GM18870 (cell line): ENCODE measurements at regions not wholly inside any gene's neighbourhood (a gene's known extent, or its start where the extent isn't known, plus 50 kb on each side); places are given as distances from the start of the nearest gene placed in this dataset.
"Not testable (repeated sequence)": the region's sequence is repeated elsewhere in the genome, so short reads cannot be mapped to it uniquely, and the experiment has no call there.

Experiments
- ATAC-seq: cut with Tn5 transposase; IDR thresholded peaks from one replicate; pipeline ENCODE4 v1.9.1; 2021; ENCODE audit warnings: moderate library complexity; ENCODE audit not compliant: unreplicated experiment

DNA sequence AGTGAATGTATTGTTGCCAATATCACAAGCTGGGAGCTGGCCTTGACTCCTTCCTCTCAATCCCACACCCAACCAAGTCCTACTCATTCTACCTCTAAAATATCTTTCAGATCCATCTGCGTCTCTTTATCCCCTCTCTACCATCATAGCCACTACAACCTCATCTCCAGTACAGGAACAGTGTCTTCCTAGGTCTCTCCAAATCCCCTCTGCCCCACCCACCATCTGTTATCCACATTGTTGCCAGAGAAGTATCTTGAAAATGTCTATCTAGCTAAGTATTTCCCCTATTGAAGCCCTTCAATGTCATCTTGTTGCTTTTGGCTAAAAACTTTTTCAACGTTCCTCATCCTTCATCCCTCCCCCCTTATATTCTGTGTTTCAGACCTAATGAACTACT lies 244.7 kb downstream of the C12orf75 start:
- ATAC-seq = no peak

DNA sequence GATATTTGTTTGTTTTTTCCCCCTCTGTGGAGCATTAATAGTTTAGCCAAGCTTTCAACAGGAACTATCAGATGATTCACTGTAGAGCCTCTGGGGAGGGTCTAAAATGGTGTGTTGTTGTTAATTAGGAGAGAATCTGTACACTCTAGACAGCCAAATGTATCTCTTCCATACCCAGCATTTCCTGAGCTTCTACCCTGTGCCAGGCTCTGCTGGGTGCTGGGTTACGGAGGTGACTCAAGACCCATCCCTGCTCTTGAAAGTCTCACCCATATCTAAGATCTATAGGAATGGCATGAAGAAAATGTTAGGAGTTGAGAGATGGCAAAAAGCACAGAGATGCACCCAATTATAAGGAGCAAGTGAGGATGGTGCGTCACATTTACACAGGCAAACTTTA lies 245.8 kb downstream of the C12orf75 start:
- ATAC-seq = no peak

DNA sequence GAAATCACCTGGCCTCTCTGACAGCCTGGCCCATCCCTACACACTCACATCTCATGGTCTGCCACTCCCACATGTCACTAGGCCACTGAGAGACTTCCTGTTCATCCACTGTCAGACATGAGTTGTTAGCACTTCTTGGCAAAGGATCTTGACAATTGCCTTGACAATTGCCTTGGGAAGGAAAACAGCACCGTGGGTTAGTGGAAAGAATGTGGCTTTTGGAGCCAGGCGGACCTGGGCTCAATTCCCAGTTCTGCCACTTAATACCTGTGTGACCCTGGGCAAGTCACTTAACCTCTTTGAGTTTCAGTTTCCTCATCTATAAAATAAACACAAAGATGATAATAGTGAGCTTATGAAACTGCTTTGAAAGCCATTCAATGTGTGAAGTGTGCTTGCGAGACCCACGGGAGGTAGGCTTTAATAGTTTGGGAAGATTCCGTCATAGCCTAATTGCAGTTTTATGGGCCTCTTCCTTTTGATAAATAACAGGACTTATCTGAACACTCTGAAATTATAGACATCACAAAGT lies 250.4 kb downstream of the C12orf75 start:
- ATAC-seq = no peak

DNA sequence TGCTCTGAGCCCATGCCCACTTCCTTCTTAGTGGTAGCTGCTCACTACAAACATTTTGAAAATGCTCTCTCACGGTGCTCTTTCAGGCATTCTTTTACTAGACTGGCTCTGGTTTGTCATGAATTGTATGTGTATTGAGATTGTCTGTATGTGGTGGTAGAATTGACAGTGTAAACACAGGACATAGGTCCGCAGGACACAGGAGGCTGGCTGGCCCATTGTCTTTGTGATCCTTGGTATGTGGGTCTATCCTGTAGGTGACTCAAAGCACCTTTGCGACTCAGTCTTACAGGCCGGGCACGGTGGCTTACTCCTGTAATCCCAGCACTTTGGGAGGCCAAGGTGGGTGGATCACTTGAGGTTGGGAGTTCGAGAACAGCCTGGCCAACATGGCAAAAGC lies 250.9 kb downstream of the C12orf75 start:
- ATAC-seq = no peak

DNA sequence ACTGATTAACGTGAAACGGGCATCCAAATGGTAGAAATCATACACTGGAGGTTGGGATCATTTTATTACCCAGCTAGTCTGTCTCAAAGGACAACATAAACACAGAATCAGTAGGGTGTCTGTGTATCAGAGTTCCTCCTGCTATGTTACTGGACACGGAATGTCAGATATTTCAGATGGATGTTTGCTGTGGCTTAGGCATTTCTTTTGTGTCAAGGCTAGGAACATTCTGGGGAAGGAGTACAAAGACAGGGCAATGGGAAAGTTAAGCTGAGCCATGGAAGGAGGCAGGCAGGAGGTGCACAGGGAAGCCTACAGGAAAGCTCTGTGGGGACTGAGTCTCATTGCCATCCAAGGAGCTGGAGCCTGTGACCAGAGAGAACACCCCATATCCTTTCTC lies 254.6 kb downstream of the C12orf75 start:
- no peak for ATAC-seq

DNA sequence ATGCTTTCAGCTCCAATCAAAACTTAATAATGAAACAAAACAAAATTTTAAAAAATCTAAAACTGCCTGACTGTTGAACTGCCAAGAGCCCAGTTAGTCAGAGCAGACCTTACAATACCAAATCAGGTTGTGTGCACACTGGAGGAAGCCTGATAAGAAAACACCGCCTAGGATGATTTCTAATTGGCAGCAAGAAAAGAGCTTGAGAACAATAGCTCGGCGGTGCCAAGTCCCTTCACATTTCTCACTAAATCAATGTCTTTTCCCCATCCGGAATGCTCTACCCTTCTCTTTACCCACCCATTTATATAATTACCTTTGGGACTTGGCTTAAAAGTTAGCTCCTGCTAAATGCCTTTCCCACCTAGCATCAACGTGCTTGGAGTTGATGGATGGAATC lies 256.7 kb downstream of the C12orf75 start:
- no peak for ATAC-seq

DNA sequence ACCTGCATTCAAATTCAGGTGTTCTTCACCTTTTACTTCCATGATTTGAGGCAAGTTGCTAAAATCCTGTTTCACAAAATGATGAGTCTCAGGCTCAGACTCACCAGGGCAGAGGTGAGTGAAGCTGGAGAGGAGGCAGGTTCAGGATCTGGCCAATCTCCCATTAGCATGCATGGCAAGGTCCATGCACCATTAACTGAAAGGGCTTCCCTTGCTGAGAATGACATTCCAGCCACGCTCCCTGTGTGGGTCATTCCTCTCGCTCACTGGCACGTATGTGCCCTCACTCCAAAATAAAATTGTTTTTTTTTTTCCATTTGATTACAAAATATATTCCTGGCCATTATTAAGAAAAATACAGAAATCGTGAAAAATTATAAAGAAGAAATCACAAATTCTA lies 257.6 kb downstream of the C12orf75 start:
- ATAC-seq = no peak

DNA sequence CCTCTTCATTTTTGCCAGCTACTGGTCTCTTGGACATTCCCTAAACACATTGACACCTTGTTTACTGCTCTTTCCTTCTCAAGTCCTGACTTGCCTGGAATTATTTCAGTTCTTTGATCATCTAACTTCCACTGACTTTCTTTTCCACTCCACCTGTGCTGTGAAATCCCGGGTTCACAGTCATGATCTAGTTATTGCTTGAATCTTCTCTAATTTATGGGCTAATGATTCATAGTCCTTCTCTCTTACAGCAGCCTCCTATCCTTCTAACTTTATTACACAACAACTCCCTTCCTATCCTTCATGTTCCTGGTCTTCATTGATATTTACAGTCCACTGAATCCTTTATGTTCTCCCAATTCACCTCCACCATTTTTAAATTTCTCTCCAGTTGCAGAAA lies 260.1 kb downstream of the C12orf75 start:
- no peak for ATAC-seq

DNA sequence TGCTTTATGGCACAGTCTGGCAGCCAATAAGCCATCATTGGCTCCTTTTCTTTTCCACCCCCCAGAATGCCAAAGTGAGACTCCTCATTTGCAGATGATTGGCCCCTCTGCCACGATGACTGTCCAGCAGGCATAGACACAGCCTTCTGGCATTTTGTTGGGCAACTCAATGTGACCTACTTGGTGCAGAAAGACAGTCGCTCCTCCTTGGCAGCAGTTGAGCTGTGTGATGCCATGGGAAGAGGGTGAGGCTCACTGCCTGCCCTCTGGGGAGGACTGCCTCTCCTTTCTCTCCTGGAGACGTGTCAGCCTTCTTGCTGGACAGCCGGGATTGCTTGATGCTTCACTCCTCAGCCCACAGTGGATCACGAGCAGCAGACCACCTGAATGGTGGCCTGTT lies 264.9 kb downstream of the C12orf75 start:
- no peak for ATAC-seq

DNA sequence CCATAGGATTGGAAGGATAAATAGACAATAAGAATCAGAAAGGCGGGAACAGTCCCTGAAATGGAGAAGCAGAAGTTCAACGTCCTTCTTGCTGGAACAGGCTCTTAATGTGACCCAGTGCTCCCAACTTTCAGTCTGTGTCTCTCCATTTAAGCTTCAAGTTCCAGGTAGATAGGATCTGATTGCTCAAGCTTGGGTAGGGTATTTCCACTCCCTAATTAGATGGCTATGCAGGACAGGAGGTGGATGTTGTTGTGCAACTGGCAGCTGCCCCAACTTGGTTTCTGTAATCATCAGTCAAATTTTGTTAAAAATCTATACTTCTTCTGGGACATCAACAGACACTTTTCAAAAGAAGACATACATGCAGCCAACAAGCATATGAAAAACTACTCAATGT lies 266.2 kb downstream of the C12orf75 start:
- ATAC-seq = no peak

DNA sequence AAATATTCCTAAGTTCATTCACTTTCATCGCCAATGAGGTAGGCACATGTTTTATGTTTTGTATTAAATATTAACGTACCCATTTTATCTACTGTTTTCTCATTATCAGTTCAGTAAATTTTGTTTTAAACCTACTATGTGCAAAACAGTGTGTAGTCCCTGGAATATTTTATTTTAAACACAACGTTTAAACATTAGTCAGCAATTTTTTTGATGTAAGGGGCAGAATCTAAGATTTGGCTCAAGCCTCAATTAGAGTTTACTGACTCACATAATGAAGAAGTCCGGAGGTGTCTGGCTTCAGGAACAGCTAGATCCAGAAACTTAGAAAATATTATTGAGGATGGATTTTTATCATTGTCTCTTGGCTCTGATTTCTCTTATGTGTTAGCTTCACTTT lies 267.5 kb downstream of the C12orf75 start:
- ATAC-seq = no peak

DNA sequence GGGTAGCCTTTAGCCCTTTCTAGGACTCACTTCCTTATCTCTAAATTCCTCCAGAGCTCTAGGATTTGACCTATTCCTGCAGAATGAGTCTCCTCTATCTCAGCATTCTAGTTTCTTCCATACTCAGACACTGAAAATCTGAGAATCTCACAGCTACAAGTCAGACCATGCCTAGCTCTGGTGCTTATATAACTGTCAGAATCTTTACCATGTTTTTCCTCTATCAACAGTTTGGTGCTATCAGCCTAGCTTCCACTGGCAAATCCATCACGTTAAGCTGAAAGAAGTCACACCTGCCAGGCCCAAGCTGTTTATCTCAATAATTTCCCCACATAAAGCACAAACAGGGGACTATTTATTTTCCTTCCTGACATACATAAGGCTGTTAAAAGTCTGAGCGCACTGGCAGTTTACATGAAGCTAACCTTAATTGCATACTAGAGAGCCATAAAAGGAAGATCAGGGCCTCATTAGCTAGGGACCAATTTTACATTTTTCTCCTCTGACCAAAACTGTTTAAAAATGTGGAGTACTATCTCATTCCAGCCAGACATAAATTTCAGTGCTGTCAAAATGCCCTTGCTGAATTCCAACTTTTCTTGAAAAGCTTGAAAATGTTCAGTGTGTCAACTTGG lies 270.5 kb downstream of the C12orf75 start:
- no peak for ATAC-seq

DNA sequence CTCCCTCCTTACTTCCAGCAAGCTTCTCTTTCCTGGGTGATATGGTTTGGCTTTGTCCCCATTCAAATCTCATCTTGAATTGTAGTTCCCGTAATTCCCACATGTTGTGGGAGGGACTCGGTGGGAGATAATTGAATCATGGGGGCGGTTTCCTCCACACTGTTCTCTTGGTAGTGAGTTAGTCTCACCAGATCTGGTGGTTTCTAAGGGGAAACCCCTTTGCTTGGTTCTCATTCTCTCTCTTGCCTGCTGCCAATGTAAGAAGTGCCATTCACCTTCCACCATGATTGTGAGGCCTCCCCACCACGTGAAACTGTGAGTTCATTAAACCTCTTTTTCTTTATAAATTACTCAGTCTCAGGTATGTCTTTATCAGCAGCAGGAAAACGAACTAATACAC lies 271.8 kb downstream of the C12orf75 start:
- ATAC-seq = not testable (repeated sequence)

DNA sequence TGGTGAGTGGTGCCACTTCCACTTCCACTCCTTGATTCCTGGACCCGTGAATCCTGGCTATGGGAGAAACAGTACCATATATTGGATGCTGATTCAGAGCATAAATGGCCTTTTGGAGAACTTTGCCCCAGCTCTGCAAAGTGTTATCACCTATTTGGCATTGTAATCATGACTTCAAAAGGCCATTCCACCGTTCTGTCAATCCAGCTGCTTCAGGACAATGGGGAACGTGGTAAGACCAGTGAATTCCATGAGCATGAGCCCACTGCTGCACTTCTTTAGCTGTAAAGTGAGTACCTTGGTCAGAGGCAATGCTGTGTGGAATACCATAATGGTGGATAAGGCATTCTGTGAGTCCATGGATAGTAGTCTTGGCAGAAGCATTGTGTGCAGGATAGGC lies 273.8 kb downstream of the C12orf75 start:
- not testable (repeated sequence) for ATAC-seq

DNA sequence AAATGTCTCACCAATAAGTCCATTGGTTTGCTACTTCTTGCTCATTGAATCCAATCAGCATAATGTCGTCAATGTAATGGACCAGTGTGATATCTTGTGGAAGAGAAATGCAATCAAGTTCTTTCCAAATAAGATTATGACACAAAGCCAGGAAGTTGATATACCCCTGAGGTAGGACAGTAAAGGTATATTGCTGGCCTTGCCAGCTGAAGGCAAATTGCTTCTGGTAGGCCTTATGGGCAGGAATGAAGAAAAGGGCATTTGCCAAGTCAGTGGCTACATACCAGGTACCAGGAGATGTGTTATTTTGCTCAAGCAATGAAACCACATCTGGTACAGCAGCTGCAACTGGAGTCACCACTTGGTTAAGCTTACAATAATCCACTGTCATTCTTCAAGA lies 276.1 kb downstream of the C12orf75 start:
- not testable (repeated sequence) for ATAC-seq

DNA sequence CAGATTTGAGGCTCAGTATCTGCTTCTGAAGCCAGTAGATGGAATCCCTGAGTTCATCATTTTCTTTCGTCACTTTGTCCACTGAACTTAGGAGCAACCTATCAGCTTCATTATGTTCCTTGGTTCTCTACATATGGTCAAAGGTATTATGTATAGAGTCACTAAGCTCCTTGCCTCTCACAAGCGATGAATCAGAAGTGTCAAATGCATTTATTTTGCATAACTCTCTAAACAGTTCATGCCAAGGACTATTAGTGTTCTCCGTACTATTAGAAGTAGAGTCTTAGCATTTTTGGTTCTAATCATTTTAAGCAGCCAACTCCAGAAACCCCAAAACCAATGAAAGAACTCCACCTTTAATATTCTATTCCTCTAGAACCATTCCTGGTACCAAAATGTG lies 278.5 kb downstream of the C12orf75 start:
- not testable (repeated sequence) for ATAC-seq

DNA sequence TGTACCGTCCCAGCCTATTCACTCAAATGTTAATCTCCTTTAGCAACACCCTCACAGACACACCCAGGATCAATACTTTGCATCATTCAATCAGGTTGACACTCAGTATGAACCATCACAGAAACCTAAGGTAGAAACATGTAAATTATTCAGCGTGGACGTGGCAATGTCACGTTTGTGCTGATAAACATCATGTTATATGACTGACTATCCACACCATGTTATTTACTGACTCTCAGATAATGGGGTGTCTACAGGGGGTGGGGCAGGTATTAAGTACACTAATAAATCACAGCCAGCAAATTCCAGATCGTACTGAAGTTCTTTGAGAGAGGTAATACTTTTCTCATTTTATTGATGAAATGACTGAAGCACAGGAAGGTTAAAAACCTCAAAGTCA lies 280.0 kb downstream of the C12orf75 start:
- ATAC-seq = no peak

DNA sequence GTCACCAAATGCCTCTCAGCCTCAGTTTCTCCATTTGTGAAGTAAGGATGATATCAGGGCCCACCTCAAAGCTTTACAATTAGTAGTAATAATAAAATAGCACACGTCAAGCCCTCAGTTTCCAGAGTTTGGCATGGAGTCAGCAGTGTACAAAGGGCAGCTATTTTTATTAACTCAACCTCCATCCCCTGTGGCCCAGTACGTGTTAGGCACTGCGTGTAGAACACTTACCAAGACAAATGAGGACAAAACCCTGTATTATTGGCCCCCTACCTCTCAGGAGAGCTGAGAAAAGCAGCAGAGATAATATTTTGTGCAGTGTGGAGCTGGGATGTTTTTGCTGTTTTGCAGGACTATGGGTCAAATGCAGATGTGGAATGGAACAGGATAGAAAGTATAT lies 280.8 kb downstream of the C12orf75 start:
- no peak for ATAC-seq

DNA sequence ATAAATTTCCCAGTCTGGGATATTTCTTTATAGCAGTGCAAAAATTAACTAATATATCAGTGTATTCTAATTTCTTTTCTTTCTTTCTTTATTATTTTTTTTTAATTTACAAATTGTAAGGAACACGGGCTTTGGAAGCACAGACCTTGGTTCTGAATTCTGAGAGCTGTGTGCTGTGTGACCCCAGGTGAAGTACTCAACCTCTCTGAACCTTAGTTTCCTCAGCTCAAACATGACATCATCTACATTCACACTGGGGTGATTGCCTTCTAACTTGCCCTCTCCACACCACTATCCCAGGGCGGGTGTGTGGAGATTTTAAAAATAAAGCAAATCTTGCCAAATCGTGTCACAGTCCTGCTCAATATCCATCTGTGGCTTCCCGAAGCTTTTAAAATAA lies 282.8 kb downstream of the C12orf75 start:
- ATAC-seq = no peak

DNA sequence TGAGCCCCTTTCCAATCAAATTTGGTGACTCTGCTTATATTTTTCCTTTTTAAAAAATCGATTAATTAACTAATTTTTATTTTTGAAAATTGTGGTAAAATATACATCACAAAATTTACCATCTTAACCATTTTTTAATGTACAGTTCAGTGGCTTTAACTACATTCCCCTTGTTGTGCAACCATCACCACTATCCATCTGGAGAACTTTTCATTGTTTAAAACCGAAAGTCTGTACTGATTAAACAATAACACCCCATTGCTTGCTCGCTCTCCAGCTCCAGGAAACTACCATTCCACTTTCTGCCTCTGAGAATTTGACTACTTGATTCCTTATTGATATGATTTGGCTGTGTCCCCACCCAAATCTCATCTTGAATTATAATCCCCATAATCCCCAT lies 283.4 kb downstream of the C12orf75 start:
- ATAC-seq = no peak

DNA sequence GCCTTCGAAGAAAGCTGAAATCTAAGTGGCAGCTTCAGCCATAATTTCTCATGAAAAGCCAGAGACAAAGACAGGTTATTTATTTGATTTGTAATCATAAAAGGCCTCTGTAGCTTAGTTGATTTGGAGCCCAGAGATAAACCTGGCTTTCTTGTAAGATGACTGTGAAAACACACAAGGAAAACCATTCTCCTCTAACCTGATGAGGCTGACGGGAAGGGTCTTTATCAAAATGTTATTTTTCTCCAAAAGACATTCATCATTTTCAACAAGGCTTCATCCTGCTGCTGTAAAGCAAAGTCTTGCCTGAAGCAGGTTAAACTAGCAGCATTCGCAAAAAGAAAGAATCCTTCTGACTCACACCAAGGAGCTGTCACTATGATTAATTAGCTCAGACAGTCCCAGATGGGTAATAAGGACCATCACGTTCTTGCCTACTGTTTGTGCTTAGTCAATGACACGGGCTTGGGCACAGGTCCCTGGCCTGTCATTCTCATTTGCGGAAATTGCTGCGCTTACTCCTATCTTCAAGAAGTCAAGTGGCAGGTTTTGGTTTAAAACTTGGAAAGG lies 286.6 kb downstream of the C12orf75 start:
- no peak for ATAC-seq

DNA sequence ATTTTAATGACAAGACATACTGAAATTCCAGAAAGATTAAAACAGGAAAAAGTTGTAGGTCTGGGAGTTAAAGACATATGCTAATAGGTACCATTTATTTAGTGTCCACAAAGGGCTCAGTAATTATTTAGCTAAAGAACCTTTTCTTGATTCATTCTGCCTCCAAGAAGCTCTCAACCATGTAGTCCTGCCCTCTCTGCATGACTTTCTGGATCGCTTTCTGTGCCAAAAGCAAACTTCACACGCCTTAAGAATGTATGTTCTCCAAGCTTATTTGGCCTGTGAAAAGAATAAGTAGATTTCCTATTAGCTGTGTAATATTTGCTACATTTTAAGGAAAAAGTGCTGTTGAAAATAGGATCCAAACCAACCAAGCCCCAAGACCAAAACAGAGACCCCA lies 291.7 kb downstream of the C12orf75 start:
- no peak for ATAC-seq
